ENCODE measurements at regions not wholly inside any gene's neighbourhood (a gene's known extent, or its start where the extent isn't known, plus 50 kb on each side); places are given as distances from the start of the nearest gene placed in this dataset.

GRCh38 chr2:173598525-173598924 lies 243.9 kb downstream of the CDCA7 start:
- TF ChIP-seq CTCF (IDR thresholded peaks at IDR 0.05; ENCODE audit: borderline replicate concordance) = no peak
- Histone ChIP-seq H3K36me3 (no peaks in the 10 kb centered on the region), H3K4me3 (no peak overlapping the region), H3K9me3 (replicated peaks) (peaks cover under 1% of the 10 kb centered on the region), H3K4me1 (no peaks in the 10 kb centered on the region), H3K27me3 (ENCODE audit: low read depth) (no peaks in the 10 kb centered on the region), H3K27ac (replicated peaks) (no peak overlapping the region)
- no peak for DNase-seq
- intact Hi-C loops (cut with micrococcal nuclease) = no loop called here

GRCh38 chr2:173599821-173600359 lies 245.2 kb downstream of the CDCA7 start:
- H3K36me3 ChIP-seq = no peaks in the 10 kb centered on the region
- H3K27ac ChIP-seq (replicated peaks) = no peak overlapping the region
- no peak for TF ChIP-seq CTCF (IDR thresholded peaks at IDR 0.05; ENCODE audit: borderline replicate concordance)
- H3K4me1 ChIP-seq = no peaks in the 10 kb centered on the region
- DNase-seq = no peak
- intact Hi-C loops (cut with micrococcal nuclease) = no loop called here
- H3K4me3 ChIP-seq = no peak overlapping the region
- H3K9me3 ChIP-seq (replicated peaks) = no peaks in the 10 kb centered on the region
- no peaks in the 10 kb centered on the region for H3K27me3 ChIP-seq (ENCODE audit: low read depth)

GRCh38 chr2:173602153-173602795 lies 247.6 kb downstream of the CDCA7 start:
- TF ChIP-seq CTCF (IDR thresholded peaks at IDR 0.05; ENCODE audit: borderline replicate concordance) = no peak
- Histone ChIP-seq H3K4me3 (no peak overlapping the region), H3K4me1 (no peaks in the 10 kb centered on the region), H3K36me3 (no peaks in the 10 kb centered on the region), H3K9me3 (replicated peaks) (no peaks in the 10 kb centered on the region), H3K27me3 (ENCODE audit: low read depth) (no peaks in the 10 kb centered on the region), H3K27ac (replicated peaks) (no peak overlapping the region)
- no peak for DNase-seq
- intact Hi-C loops (cut with micrococcal nuclease) = no loop called here

- no peak for DNase-seq
- Histone ChIP-seq H3K27me3 (ENCODE audit: low read depth) (peaks cover 12% of the 10 kb centered on the region), H3K4me1 (no peaks in the 10 kb centered on the region), H3K9me3 (replicated peaks) (no peaks in the 10 kb centered on the region), H3K4me3 (no peak overlapping the region), H3K27ac (replicated peaks) (no peak overlapping the region), H3K36me3 (no peaks in the 10 kb centered on the region)
- intact Hi-C loops (cut with micrococcal nuclease) = no loop called here
- TF ChIP-seq CTCF (IDR thresholded peaks at IDR 0.05; ENCODE audit: borderline replicate concordance) = no peak
Measured at GRCh38 chr2:173605994-173606393, 251.3 kb downstream of the CDCA7 start.

- Histone ChIP-seq H3K9me3 (replicated peaks) (no peaks in the 10 kb centered on the region), H3K4me3 (no peak overlapping the region), H3K36me3 (no peaks in the 10 kb centered on the region), H3K27me3 (ENCODE audit: low read depth) (peaks cover 12% of the 10 kb centered on the region), H3K4me1 (no peaks in the 10 kb centered on the region), H3K27ac (replicated peaks) (no peak overlapping the region)
- no peak for DNase-seq
- intact Hi-C loops (cut with micrococcal nuclease) = no loop called here
- TF ChIP-seq CTCF (IDR thresholded peaks at IDR 0.05; ENCODE audit: borderline replicate concordance) = no peak
Measured at GRCh38 chr2:173606619-173607248, 252.1 kb downstream of the CDCA7 start.
